ENCODE measurements at regions not wholly inside any gene's neighbourhood (a gene's known extent, or its start where the extent isn't known, plus 50 kb on each side); places are given as distances from the start of the nearest gene placed in this dataset.

- no peak for DNase-seq (ENCODE audit: extremely low read depth, insufficient read length)
- no peaks in the 10 kb centered on the region for H3K36me3 ChIP-seq (ENCODE audit: control insufficient read depth, insufficient read depth, low read length)
- TF ChIP-seq CTCF (IDR thresholded peaks at IDR 0.05; ENCODE audit: insufficient read depth, low read length, poor library complexity, severe bottlenecking), result no peak
- no peaks in the 10 kb centered on the region for H3K27me3 ChIP-seq (replicated peaks; ENCODE audit: control insufficient read depth, insufficient read depth, low read length)
- H3K4me3 ChIP-seq (replicated peaks; ENCODE audit: low read depth, low read length), result no peak overlapping the region
These were observed 232.4 kb downstream of the DOK5 start for GRCh38 chr20:54707801-54708200.

GRCh38 chr20:54706581-54706980, 231.2 kb downstream of the DOK5 start:
- H3K36me3 ChIP-seq (ENCODE audit: control insufficient read depth, insufficient read depth, low read length), result no peaks in the 10 kb centered on the region
- TF ChIP-seq CTCF (IDR thresholded peaks at IDR 0.05; ENCODE audit: insufficient read depth, low read length, poor library complexity, severe bottlenecking), result no peak

GRCh38 chr20:54704032-54704635, 228.7 kb downstream of the DOK5 start:
- no peaks in the 10 kb centered on the region for H3K27me3 ChIP-seq (replicated peaks; ENCODE audit: control insufficient read depth, insufficient read depth, low read length)
- no peak for TF ChIP-seq CTCF (IDR thresholded peaks at IDR 0.05; ENCODE audit: insufficient read depth, low read length, poor library complexity, severe bottlenecking)
- no peak for DNase-seq (ENCODE audit: extremely low read depth, insufficient read length)
- no peak overlapping the region for H3K4me3 ChIP-seq (replicated peaks; ENCODE audit: low read depth, low read length)
- H3K36me3 ChIP-seq (ENCODE audit: control insufficient read depth, insufficient read depth, low read length), result no peaks in the 10 kb centered on the region

More at GRCh38 chr20:54706581-54706980, 231.2 kb downstream of the DOK5 start:
- Histone ChIP-seq H3K4me3 (replicated peaks; ENCODE audit: low read depth, low read length) (no peak overlapping the region), H3K27me3 (replicated peaks; ENCODE audit: control insufficient read depth, insufficient read depth, low read length) (no peaks in the 10 kb centered on the region)
- DNase-seq (ENCODE audit: extremely low read depth, insufficient read length), result no peak
